ENCODE measurements at regions not wholly inside any gene's neighbourhood (a gene's known extent, or its start where the extent isn't known, plus 50 kb on each side); places are given as distances from the start of the nearest gene placed in this dataset.

DNA sequence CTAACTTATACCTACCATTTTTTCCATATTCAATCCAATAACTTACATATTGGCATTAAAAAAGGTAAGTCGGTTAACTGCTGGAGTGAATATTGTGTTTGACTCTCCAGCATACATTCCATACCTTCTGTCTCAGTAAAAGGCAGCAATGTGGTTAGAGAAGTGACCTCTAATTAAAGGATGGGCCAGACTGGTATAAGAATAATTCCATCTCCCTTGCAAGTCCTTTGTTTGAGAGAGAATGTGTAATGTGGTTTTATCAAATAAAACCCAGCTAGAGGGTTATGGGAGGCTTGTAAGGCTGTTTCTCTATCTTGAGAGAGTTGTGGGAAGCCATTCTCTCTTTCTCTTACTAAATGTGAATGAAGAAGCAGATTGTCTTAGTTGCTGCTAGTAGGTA, 289.3 kb upstream of the TCF4 start:
- TF ChIP-seq, protein P1, sequence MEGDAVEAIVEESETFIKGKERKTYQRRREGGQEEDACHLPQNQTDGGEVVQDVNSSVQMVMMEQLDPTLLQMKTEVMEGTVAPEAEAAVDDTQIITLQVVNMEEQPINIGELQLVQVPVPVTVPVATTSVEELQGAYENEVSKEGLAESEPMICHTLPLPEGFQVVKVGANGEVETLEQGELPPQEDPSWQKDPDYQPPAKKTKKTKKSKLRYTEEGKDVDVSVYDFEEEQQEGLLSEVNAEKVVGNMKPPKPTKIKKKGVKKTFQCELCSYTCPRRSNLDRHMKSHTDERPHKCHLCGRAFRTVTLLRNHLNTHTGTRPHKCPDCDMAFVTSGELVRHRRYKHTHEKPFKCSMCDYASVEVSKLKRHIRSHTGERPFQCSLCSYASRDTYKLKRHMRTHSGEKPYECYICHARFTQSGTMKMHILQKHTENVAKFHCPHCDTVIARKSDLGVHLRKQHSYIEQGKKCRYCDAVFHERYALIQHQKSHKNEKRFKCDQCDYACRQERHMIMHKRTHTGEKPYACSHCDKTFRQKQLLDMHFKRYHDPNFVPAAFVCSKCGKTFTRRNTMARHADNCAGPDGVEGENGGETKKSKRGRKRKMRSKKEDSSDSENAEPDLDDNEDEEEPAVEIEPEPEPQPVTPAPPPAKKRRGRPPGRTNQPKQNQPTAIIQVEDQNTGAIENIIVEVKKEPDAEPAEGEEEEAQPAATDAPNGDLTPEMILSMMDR (IDR thresholded peaks at IDR 0.05) = no peak
- TF ChIP-seq, protein P2, sequence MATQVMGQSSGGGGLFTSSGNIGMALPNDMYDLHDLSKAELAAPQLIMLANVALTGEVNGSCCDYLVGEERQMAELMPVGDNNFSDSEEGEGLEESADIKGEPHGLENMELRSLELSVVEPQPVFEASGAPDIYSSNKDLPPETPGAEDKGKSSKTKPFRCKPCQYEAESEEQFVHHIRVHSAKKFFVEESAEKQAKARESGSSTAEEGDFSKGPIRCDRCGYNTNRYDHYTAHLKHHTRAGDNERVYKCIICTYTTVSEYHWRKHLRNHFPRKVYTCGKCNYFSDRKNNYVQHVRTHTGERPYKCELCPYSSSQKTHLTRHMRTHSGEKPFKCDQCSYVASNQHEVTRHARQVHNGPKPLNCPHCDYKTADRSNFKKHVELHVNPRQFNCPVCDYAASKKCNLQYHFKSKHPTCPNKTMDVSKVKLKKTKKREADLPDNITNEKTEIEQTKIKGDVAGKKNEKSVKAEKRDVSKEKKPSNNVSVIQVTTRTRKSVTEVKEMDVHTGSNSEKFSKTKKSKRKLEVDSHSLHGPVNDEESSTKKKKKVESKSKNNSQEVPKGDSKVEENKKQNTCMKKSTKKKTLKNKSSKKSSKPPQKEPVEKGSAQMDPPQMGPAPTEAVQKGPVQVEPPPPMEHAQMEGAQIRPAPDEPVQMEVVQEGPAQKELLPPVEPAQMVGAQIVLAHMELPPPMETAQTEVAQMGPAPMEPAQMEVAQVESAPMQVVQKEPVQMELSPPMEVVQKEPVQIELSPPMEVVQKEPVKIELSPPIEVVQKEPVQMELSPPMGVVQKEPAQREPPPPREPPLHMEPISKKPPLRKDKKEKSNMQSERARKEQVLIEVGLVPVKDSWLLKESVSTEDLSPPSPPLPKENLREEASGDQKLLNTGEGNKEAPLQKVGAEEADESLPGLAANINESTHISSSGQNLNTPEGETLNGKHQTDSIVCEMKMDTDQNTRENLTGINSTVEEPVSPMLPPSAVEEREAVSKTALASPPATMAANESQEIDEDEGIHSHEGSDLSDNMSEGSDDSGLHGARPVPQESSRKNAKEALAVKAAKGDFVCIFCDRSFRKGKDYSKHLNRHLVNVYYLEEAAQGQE (IDR thresholded peaks at IDR 0.05; ENCODE audit: insufficient read depth in 1 of 2, low read depth in 2 of 2, low read length in 1 of 2) = no peak

Data from Panc1 (cell line).